AG08396 (cell line): ENCODE measurements at regions not wholly inside any gene's neighbourhood (a gene's known extent, or its start where the extent isn't known, plus 50 kb on each side); places are given as distances from the start of the nearest gene placed in this dataset.
"Not testable (repeated sequence)": the region's sequence is repeated elsewhere in the genome, so short reads cannot be mapped to it uniquely, and the experiment has no call there.

Source experiments
- DNase-seq: peaks from one replicate; pipeline ENCODE4 v3.0.0; 2012; ENCODE audit warnings: low spot score, mixed read lengths

GRCh38 chr9:85792057-85792456 is 50.3 kb upstream of the AGTPBP1 start:
- not testable (repeated sequence) for DNase-seq

GRCh38 chr9:85802978-85803695 is 61.4 kb upstream of the AGTPBP1 start:
- not testable (repeated sequence) for DNase-seq

- DNase-seq: not testable (repeated sequence)
Measured at GRCh38 chr9:85804847-85805133, 63.0 kb upstream of the AGTPBP1 start.

- DNase-seq: peak; percentile 68
Measured at GRCh38 chr9:85805134-85806005, 63.6 kb upstream of the AGTPBP1 start.

DNA sequence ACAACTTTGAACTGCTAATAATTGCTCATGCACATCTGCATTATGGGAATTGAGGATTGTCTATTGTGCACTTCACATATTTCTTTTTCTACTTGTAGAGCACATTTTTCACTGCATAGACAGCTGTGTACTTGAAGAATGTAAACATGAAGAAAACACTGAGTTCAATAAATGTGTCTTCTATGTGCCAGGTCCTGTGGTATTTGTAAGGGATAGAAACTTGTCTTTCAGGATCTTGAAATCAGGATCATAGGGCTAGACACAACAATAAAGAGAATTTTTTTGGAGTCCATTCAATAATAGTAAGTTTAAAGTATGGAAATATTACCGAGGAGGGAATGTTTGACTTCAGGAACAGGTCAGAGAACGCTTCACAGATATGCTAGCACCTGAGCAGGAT is 66.6 kb upstream of the AGTPBP1 start:
- not testable (repeated sequence) for DNase-seq

- not testable (repeated sequence) for DNase-seq
Measured at GRCh38 chr9:85813388-85813787, 71.6 kb upstream of the AGTPBP1 start.

DNA sequence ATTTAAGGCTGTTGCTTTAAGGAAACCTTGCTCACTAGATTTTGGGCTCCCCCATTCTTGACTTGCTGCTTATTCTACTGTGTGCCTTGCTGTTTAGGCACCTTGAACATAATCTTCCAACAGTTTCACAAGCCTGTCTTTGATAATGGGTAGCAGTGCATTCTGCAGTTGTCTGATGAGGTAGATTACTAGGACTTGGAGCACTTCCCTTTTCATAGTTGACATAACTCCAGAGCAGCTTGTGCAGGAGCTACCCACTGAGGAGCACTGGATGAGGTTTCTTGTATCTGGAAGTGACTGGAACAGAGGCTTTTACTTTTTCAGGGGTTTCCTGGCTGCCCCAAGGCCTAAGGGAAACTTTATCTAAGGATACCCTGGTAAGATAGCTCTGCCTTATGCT is 73.0 kb upstream of the AGTPBP1 start:
- DNase-seq: not testable (repeated sequence)

DNA sequence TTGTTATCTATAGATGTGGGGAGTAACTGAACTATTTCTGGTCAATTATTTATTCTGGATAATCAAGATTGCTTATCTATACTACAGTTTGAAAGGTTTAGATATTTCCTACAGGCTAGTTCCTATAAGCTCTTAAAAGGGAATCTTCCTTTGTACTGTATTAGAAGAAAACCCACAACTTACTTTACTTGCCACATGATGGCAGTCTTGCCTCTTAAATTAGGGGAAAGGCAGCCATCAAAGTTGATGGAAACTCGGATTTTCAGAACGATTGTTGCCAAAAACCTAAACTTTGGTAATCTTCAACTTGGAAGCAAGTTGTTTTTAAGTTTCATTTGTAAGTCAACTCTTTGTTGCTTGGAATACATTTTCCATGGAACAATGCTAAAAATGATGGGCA is 77.2 kb upstream of the AGTPBP1 start:
- not testable (repeated sequence) for DNase-seq

- DNase-seq: not testable (repeated sequence)
Measured at GRCh38 chr9:85820598-85820997, 78.8 kb upstream of the AGTPBP1 start.

- peak; percentile 9 for DNase-seq
Measured at GRCh38 chr9:85824949-85825348, 83.2 kb upstream of the AGTPBP1 start.

- DNase-seq: not testable (repeated sequence)
Measured at GRCh38 chr9:85834591-85834990, 92.8 kb upstream of the AGTPBP1 start.

DNA sequence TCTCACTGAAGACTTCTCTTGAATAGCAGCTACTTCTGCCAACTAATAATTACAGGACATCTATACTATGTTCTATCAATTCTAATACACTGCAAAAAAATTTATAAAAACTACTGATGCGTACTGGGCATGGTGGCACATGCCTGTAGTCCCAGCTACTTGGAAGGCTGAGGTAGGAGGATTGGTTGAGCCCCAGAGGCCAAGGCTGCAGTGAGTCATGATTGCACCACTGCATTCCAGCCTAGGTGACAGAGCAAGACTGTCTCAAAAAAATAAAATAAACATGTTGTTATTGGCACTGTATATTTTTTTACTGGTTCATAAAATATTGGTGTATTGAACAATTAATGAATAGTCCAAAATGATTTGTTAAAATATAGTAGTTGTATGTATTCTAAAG is 97.0 kb upstream of the NAA35 start:
- DNase-seq: not testable (repeated sequence)

- DNase-seq: not testable (repeated sequence)
Measured at GRCh38 chr9:85847782-85848181, 93.2 kb upstream of the NAA35 start.

- no peak for DNase-seq
Measured at GRCh38 chr9:85858056-85858750, 82.7 kb upstream of the NAA35 start.

GRCh38 chr9:85859765-85860164 is 81.2 kb upstream of the NAA35 start:
- no peak for DNase-seq

- not testable (repeated sequence) for DNase-seq
Measured at GRCh38 chr9:85861882-85862281, 79.1 kb upstream of the NAA35 start.

- DNase-seq: no peak
Measured at GRCh38 chr9:85863875-85864274, 77.1 kb upstream of the NAA35 start.

DNA sequence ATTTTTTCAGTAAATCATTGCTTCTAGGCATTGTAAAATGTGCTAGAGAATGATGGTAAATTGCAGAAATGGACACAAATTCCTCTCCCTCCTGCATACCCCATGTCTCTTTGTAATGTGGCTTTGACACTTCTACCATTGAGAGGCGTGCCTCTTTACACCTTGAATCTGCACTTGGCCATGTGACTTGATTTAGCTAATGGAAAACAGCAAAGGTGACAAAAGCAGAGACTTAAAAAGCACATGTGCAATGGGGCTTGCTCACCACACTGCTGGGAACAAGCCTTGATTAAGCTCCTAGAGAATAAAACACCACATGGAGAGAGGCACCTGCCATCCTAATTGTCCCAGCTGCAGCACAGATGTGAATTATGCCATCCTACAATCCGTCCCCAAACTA is 69.9 kb upstream of the NAA35 start:
- DNase-seq: no peak

DNA sequence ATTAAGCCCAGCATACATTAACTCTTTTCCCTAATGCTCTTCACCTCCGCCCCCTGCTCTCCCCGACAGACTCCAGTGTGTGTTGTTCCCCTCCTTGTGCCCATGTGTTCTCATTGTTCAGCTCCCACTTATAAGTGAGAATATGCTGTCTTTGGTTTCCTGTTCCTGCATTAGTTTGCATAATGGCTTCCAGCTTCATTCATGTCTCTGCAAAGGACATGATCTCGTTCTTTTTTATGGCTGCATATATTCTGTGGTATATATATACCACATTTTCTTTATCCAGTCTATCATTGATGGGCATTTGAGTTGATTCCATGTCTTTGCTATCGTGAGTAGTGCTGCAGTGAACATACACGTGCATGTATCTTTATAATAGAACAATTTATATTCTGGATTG is 69.3 kb upstream of the NAA35 start:
- DNase-seq: not testable (repeated sequence)

GRCh38 chr9:85872463-85872862 is 68.5 kb upstream of the NAA35 start:
- no peak for DNase-seq

DNA sequence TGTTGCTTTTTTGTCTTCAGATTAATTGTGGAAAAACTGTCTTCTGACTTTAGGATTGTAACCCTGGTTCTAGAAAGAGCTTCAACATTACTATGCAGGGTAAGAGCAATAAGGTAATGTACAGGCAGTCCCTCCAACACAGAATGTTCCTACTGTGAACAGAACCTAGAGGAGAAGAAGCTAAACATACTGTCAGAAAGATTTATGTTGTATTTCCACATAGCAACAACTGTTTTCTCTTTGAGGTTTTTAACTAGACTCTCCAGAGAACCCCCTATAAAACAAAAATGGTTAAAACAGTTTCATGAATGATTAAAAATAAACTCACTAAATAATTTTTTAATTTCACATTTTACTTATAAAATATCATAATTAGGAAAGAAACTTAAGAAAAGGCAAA is 64.3 kb upstream of the NAA35 start:
- DNase-seq: no peak

- not testable (repeated sequence) for DNase-seq
Measured at GRCh38 chr9:85878872-85879597, 61.9 kb upstream of the NAA35 start.
